ENCODE measurements at regions not wholly inside any gene's neighbourhood (a gene's known extent, or its start where the extent isn't known, plus 50 kb on each side); places are given as distances from the start of the nearest gene placed in this dataset.
A peak's percentile ranks its signal among the peaks of the same experiment; 100 is the strongest.
"Not testable (repeated sequence)": the region's sequence is repeated elsewhere in the genome, so short reads cannot be mapped to it uniquely, and the experiment has no call there.

DNA sequence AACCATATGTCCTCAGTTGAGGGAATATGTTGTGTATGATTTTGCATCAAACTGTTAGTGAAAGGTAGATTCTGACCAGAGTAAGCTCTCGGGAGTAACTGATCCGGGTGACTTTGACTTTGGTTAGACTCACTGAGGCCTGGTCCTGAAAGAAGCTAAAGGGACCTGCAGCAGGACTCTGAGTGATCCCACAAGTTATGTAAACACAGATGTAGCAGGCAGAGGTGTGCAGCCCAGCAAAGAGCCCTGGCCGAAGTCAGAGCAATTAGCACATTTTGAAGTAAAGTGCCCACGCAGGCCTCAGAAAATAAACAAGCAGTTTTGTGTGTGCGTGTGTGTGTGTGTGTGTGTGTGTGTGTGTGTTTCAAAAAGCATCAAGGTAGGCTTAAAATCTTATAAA lies 245.6 kb upstream of the FERD3L start:
- no peak for DNase-seq (ENCODE audit: low read depth in 4 of 4, low spot score in 3 of 4)

- no peak for DNase-seq (ENCODE audit: low read depth in 4 of 4, low spot score in 3 of 4)
Observed at GRCh38 chr7:19381321-19381720, 236.1 kb upstream of the FERD3L start.

DNA sequence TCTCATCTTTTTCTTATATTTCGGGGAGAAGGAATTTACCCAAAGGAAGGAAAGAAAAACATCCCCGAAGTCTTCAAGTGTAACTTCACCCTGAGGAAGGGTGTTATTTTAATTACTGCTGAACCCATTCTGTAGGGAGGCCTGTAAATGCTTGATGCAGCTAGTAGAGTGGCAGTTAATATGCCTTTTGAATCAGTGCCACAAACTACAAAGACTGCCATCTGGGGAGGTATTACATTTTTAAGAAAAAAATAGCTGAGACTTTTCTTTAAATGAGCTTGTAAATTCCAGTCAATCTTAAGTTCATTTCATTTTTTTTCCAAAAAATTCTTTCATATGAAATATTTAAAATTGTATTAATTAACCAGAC lies 233.1 kb upstream of the FERD3L start:
- DNase-seq (ENCODE audit: low read depth in 4 of 4, low spot score in 3 of 4), result no peak

DNA sequence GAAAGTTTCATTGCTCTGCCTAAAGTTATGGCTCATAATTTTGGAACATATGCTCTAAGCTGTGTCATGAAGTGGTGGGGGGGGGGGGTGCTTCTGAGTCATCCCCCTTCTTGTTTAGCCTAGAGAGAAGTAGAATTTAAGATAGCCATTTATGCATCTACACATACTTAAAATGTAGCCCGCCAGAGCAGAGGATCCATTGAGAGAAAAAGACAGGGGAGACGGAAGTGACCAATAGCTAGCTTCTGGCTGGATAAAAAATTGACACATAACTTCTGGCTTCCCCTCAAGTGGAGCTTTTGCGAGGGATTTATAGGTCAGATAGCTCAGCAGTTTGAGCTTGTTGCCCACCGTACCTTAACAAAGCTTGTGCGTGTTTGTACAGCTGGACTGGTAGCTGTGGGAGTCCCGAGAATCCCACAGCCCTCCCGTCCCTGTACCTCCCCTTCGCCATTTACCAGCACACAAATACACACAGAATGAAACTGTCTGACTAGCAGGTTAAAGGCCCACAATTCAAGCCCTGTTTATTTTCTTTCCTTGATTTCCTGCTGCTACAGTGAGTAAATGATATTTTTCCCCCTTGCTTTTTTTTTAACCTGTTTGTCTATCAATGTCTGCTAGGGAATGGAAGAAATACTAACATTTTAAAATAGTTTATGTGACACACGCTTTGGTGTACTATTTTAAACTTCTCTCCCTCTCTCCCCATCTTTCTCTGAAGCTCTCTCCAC lies 232.6 kb upstream of the FERD3L start:
- peak in 3 of 4 donors; percentile 16 to 31 (median 18) for DNase-seq (ENCODE audit: low read depth in 4 of 4, low spot score in 3 of 4)

DNA sequence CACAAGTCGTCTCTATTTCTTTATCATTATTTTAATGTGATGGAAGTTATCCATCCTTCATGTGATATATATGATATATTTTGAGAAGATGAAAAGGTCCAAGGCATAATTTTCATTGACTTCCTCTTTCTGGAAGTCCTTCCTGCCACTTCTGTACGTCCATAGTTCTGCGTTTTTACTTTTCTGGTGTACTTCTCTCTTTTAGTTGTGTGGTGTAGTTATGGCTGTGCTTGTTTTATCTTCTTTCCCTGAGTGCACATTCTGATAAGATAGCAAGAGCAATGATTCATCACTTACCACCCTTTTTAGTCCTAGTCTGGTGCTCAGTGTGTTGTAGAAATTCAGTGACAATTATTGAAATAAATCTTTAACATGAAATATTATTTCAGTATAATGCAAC lies 231.3 kb upstream of the FERD3L start:
- no peak for DNase-seq (ENCODE audit: low read depth in 4 of 4, low spot score in 3 of 4)

GRCh38 chr7:19375976-19376375 lies 230.8 kb upstream of the FERD3L start:
- no peak for DNase-seq (ENCODE audit: low read depth in 4 of 4, low spot score in 3 of 4)

DNA sequence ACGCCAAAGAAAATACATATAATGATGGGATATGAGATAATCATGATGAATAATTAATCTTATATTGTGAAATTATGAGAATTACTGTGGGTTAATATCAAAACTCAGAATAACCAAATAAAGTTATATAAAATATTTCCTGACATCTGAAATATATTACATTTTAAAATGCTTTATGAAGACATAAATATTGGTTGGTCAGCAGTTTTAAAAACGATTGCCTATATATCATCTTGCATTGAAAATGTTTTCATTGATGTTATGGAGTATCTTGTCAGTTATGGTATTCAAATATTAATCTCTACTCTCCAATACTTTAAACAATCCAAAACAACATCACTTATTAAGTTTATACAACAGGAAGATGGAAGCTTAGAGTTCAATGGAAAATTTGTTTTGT lies 228.1 kb upstream of the FERD3L start:
- no peak for DNase-seq (ENCODE audit: low read depth in 4 of 4, low spot score in 3 of 4)

DNA sequence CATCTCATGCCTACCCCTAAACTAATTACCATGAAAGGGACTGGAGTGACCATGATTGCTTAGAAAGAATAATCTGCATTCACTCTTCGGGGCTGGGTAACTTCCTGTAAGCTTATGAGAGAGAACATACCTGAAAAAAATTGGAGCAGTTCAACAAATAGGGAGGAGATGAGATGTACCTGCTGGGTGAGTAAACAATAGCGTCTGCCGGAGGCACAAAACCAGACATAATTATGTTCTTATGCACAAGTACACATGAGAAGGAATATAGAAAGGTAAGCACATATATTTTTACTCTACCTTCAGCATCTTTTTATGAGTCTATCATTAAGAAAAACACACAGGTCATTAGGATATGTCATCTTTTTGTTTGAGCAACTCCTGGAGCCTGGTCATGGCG lies 224.6 kb upstream of the FERD3L start:
- no peak for DNase-seq (ENCODE audit: low read depth in 4 of 4, low spot score in 3 of 4)

DNA sequence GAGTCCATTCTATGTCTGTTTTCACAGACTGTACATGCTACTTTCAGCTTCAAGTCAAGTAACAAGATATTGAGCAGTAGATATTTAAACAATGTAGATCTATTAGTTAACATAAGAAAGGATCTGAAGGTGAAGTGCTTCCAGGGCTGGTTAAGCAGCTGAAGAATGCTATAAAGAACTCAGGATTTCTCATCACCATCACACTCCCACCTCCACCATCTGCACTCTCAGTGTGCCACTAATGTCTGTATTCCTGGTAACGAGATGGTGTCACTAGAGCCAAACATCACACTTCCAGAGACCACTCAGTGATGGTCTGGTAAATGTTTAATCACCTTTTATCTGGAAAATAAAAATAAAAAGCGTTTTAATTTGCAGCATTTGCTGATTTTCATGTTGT lies 224.0 kb upstream of the FERD3L start:
- no peak for DNase-seq (ENCODE audit: low read depth in 4 of 4, low spot score in 3 of 4)

DNA sequence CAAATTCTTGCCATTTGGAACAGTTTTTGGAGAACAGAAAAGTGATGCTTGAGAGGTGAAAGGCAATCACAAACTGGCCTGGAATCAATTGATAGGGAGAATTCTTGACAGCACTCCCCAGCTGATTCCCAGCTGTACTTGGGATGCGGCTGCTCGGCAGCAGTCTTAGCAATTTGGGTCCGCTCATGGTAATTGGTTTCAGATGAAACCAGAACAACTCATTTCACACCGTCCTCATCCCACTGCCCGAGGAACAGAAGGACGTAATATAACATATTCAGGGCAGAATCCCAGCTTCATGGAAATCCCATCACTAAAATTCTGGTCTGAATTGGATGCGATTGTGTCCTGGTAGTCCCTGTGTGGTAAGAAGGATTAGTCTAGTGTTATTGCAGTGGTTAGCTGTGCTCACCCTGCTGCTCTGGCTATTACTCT lies 223.3 kb upstream of the FERD3L start:
- no peak for DNase-seq (ENCODE audit: low read depth in 4 of 4, low spot score in 3 of 4)

DNA sequence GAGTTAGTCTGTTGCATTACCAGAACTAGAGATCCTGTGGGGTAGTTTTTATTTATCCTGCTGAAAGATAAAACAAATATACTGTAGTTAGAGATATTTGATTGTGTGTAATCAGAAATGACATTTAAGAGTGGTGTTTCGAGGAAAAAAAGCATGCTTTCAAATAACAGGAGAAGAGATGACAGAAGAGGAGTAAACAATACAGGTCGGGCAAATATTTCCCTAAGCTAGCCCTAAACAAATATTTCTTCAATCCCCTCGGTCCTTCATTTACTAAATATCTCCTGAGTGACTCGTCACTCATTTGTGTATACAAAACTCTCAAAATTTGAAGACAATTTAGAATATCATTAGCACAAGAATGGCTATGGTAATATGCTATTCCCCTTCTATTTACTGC lies 219.7 kb upstream of the FERD3L start:
- no peak for DNase-seq (ENCODE audit: low read depth in 4 of 4, low spot score in 3 of 4)

DNA sequence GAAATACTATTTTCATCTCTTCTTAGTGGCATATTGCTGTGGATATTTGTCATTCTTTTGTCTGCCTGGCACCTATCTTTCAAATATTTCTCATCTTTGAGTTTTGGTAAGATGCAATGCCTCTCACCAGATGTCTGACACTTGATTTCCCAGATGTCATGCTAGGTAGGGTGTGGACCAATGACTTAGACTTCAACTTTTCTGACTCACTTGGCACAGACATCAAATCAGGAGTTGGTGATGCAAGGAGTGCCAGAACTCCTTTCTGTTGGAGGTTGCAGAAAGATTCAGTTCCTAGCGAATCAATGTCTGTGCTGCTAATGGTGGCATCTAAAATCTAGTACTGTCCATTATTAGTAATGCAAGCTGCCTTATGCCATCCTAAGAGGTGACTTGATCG lies 216.9 kb upstream of the FERD3L start:
- DNase-seq (ENCODE audit: low read depth in 4 of 4, low spot score in 3 of 4), result no peak

GRCh38 chr7:19353180-19353579 lies 208.0 kb upstream of the FERD3L start:
- no peak for DNase-seq (ENCODE audit: low read depth in 4 of 4, low spot score in 3 of 4)

DNA sequence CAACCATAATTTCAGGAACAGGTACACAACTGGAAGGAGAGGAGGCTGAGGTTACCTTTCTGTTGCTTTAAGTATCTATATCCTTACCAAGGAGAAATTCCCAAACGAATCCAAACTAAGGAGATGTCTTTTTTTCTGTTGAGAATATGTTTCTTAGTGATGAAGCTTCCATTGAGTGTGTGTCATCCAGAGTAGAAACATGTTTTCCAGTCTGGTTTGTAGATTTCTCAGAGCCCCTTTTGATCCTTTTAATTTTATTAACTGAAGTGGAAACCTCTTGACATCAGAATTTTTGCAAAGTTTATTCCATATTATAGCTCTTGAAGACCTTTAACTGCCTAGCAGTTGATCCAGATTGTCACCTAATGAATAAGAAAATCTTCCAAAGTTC lies 207.1 kb upstream of the FERD3L start:
- no peak for DNase-seq (ENCODE audit: low read depth in 4 of 4, low spot score in 3 of 4)

- no peak for DNase-seq (ENCODE audit: low read depth in 4 of 4, low spot score in 3 of 4)
Observed at GRCh38 chr7:19351341-19352304, 206.4 kb upstream of the FERD3L start.

GRCh38 chr7:19339512-19339911 lies 194.3 kb upstream of the FERD3L start:
- no peak for DNase-seq (ENCODE audit: low read depth in 4 of 4, low spot score in 3 of 4)

- DNase-seq (ENCODE audit: low read depth in 4 of 4, low spot score in 3 of 4), result not testable (repeated sequence)
Observed at GRCh38 chr7:19338512-19338911, 193.3 kb upstream of the FERD3L start.

GRCh38 chr7:19336836-19337383 lies 191.7 kb upstream of the FERD3L start:
- no peak for DNase-seq (ENCODE audit: low read depth in 4 of 4, low spot score in 3 of 4)

DNA sequence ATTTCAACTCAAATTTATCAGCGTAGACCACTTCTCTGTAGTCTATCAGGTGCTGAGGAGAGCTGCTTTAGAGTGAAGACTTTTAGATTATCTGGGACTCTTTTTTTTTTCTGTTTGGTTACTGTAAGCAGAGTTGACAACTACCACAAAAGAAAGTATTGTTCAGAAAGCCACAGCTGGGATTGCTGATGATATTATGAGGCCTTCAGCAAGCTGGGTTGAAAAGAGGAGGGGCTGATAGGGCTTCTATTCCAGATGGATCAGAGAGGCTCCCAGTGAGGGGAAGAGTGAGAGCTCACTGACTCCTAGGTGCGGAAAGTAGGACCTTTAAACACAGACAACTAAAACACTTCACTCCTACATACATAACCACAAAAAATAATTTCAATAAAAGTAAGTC lies 188.5 kb upstream of the FERD3L start:
- no peak for DNase-seq (ENCODE audit: low read depth in 4 of 4, low spot score in 3 of 4)

- DNase-seq (ENCODE audit: low read depth in 4 of 4, low spot score in 3 of 4), result peak; percentile 13 to 65 (median 52)
Observed at GRCh38 chr7:19327018-19327417, 181.8 kb upstream of the FERD3L start.

DNA sequence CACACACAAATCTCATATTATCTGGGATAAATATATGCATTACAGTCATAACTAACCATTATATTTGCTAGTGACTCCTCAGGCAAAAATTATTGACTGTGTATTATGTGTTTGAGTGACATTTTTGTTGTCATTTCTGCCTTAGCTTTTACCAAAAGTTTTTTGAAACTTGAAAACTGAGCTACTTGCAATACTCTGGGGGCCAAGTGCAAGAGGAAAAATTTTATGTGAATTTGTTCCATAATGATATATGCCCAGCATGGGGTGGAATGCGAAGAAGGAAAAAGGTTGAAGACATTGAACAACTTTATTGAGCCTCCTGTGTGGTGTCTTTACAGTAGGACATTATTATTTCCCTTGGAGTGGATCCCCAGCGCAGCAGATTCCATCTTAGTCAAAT lies 176.8 kb upstream of the FERD3L start:
- DNase-seq (ENCODE audit: low read depth in 4 of 4, low spot score in 3 of 4), result no peak

DNA sequence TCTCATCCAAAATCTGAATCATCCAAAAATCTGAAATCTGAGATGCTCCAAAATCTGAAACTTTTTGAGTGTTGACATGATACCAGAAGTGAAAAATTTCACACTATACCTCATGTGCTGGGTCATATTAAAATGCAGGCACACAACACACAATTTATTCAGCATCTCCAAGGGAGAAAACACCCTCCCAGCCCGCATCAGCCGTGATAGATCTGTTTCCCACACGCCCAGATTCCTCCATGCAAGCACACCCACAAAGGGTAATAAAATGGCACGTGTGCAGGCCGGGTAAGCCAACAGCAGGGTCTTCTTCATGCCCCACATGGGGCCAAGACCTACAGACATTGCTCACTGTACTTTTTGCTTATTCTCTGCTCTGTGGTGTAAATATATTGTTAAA lies 173.1 kb upstream of the FERD3L start:
- no peak for DNase-seq (ENCODE audit: low read depth in 4 of 4, low spot score in 3 of 4)
